Vagina (tissue), 2 donors: ENCODE measurements at regions not wholly inside any gene's neighbourhood (a gene's known extent, or its start where the extent isn't known, plus 50 kb on each side); places are given as distances from the start of the nearest gene placed in this dataset.

Source experiments
- CTCF ChIP-seq, 3 experiments: fragments of 450-650 bp in 2 of 3; fragments of 200-600 bp in 1 of 3; sonication (generic) in 1 of 3; IDR thresholded peaks; one replicate each; pipeline ENCODE4 v1.5.1; 2017 to 2019; ENCODE audit warnings: antibody characterized with exemption in 3 of 3, mild to moderate bottlenecking in 2 of 3, moderate library complexity in 2 of 3
- POLR2A ChIP-seq, 2 donors: fragments of 450-650 bp; IDR thresholded peaks; one replicate each; pipeline ENCODE4 v1.6.1; 2017; ENCODE audit warnings: antibody characterized with exemption in 2 of 2, mild to moderate bottlenecking in 2 of 2, moderate library complexity in 2 of 2
- POLR2AphosphoS5 ChIP-seq, 2 donors: sonication (generic); formaldehyde crosslinking; IDR thresholded peaks; one replicate each; pipeline ENCODE4 v1.9.0; 2017; ENCODE audit warnings: antibody characterized with exemption in 2 of 2, mild to moderate bottlenecking in 2 of 2, low read depth in 1 of 2; ENCODE audit not compliant: insufficient read depth in 1 of 2

- no peak for TF ChIP-seq POLR2A (IDR thresholded peaks at IDR 0.05)
- no peak for TF ChIP-seq CTCF (IDR thresholded peaks at IDR 0.05)
- TF ChIP-seq POLR2AphosphoS5 (IDR thresholded peaks at IDR 0.05; ENCODE audit: insufficient read depth in 1 of 2, low read depth in 1 of 2): no peak
These were observed 513.3 kb upstream of the CCDC196 start for GRCh38 chr14:65972891-65973290.
